GM12892 (cell line): ENCODE measurements at regions not wholly inside any gene's neighbourhood (a gene's known extent, or its start where the extent isn't known, plus 50 kb on each side); places are given as distances from the start of the nearest gene placed in this dataset.

Source experiments
- POLR2A ChIP-seq: IDR thresholded peaks from 2 replicates; pipeline ENCODE4 v1.6.1; 2011; ENCODE audit warnings: low read depth, low read length, control low read depth
- POLR2AphosphoS5 ChIP-seq: IDR thresholded peaks from 2 replicates; pipeline ENCODE4 v1.6.1; 2011; ENCODE audit warnings: low read depth, low read length, control low read depth

DNA sequence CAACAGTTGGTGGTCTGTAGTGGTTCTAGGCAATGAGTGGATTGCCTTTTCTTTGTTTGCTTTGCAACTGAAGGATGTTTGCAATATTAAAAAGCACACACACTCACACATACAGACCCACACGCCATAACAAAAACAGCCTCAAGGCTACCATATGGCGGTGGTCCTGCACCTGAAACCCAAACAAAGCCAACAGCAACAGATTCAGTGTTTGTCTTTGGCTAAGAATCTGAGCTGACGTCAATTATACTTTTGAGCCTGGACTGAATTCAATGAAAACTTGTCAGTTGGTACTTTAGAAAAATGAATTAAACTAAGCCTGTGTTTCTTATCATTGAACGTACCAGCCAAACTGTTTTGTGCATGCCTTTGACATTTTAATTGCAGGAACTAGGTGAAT is 65.0 kb upstream of the NYAP2 start:
- TF ChIP-seq POLR2AphosphoS5 (no peak), POLR2A (no peak)
